ENCODE measurements at regions not wholly inside any gene's neighbourhood (a gene's known extent, or its start where the extent isn't known, plus 50 kb on each side); places are given as distances from the start of the nearest gene placed in this dataset.

- DNase-seq (ENCODE audit: low read depth), result no peak
These were observed 222.9 kb downstream of the BRD1 start for GRCh38 chr22:49604732-49605302.

- DNase-seq (ENCODE audit: low read depth), result no peak
These were observed 224.7 kb downstream of the BRD1 start for GRCh38 chr22:49603016-49603415.

- DNase-seq (ENCODE audit: low read depth), result no peak
These were observed 225.2 kb downstream of the BRD1 start for GRCh38 chr22:49602481-49602880.

- no peak for DNase-seq (ENCODE audit: low read depth)
These were observed 225.9 kb downstream of the BRD1 start for GRCh38 chr22:49601614-49602321.

GRCh38 chr22:49600891-49601431 is 226.7 kb downstream of the BRD1 start:
- no peak for DNase-seq (ENCODE audit: low read depth)

- DNase-seq (ENCODE audit: low read depth), result no peak
These were observed 227.2 kb downstream of the BRD1 start for GRCh38 chr22:49600468-49600867.

- no peak for DNase-seq (ENCODE audit: low read depth)
These were observed 227.8 kb downstream of the BRD1 start for GRCh38 chr22:49599691-49600455.

GRCh38 chr22:49599039-49599438 is 228.6 kb downstream of the BRD1 start:
- no peak for DNase-seq (ENCODE audit: low read depth)

GRCh38 chr22:49598338-49598737 is 229.3 kb downstream of the BRD1 start:
- DNase-seq (ENCODE audit: low read depth), result no peak

GRCh38 chr22:49597428-49598039 is 230.1 kb downstream of the BRD1 start:
- DNase-seq (ENCODE audit: low read depth), result no peak

- DNase-seq (ENCODE audit: low read depth), result no peak
These were observed 232.1 kb downstream of the BRD1 start for GRCh38 chr22:49595465-49596078.

- DNase-seq (ENCODE audit: low read depth), result no peak
These were observed 233.6 kb downstream of the BRD1 start for GRCh38 chr22:49594078-49594477.

- DNase-seq (ENCODE audit: low read depth), result no peak
These were observed 234.2 kb downstream of the BRD1 start for GRCh38 chr22:49593509-49593908.

- no peak for DNase-seq (ENCODE audit: low read depth)
These were observed 234.7 kb downstream of the BRD1 start for GRCh38 chr22:49592780-49593501.

- DNase-seq (ENCODE audit: low read depth), result no peak
These were observed 236.7 kb downstream of the BRD1 start for GRCh38 chr22:49590851-49591445.

- DNase-seq (ENCODE audit: low read depth), result no peak
These were observed 237.3 kb downstream of the BRD1 start for GRCh38 chr22:49590381-49590780.

- no peak for DNase-seq (ENCODE audit: low read depth)
These were observed 237.9 kb downstream of the BRD1 start for GRCh38 chr22:49589811-49590210.

GRCh38 chr22:49589301-49589700 is 238.4 kb downstream of the BRD1 start:
- no peak for DNase-seq (ENCODE audit: low read depth)

- DNase-seq (ENCODE audit: low read depth), result no peak
These were observed 238.9 kb downstream of the BRD1 start for GRCh38 chr22:49588739-49589138.

GRCh38 chr22:49587987-49588386 is 239.7 kb downstream of the BRD1 start:
- DNase-seq (ENCODE audit: low read depth), result no peak

GRCh38 chr22:49587421-49587820 is 240.3 kb downstream of the BRD1 start:
- no peak for DNase-seq (ENCODE audit: low read depth)

Data from HS-5 (cell line).